BLaER1 (cell line): ENCODE measurements at regions not wholly inside any gene's neighbourhood (a gene's known extent, or its start where the extent isn't known, plus 50 kb on each side); places are given as distances from the start of the nearest gene placed in this dataset.

Source experiments
- H3K27ac ChIP-seq: shearing (Covaris generic); formaldehyde crosslinking; 2 replicates; pipeline ENCODE4 v1.8.1; 2022
- H3K27me3 ChIP-seq: shearing (Covaris generic); formaldehyde crosslinking; 2 replicates; pipeline ENCODE4 v1.8.1; 2022
- H3K36me3 ChIP-seq: shearing (Covaris generic); formaldehyde crosslinking; 2 replicates; pipeline ENCODE4 v1.8.1; 2022
- H3K4me1 ChIP-seq: shearing (Covaris generic); formaldehyde crosslinking; 2 replicates; pipeline ENCODE4 v1.8.1; 2022
- H3K4me2 ChIP-seq: shearing (Covaris generic); formaldehyde crosslinking; 2 replicates; pipeline ENCODE4 v1.8.1; 2022
- H3K4me3 ChIP-seq: shearing (Covaris generic); formaldehyde crosslinking; 2 replicates; pipeline ENCODE4 v1.8.1; 2022
- H3K9ac ChIP-seq: shearing (Covaris generic); formaldehyde crosslinking; 2 replicates; pipeline ENCODE4 v1.8.1; 2022
- H3K9me3 ChIP-seq: shearing (Covaris generic); formaldehyde crosslinking; 2 replicates; pipeline ENCODE4 v1.8.1; 2022
- H4K20me1 ChIP-seq: shearing (Covaris generic); formaldehyde crosslinking; 2 replicates; pipeline ENCODE4 v1.8.1; 2022
- Cebpa-rat ChIP-seq: shearing (Covaris generic); IDR thresholded peaks from 2 replicates; pipeline ENCODE4 v1.8.1; 2022

DNA sequence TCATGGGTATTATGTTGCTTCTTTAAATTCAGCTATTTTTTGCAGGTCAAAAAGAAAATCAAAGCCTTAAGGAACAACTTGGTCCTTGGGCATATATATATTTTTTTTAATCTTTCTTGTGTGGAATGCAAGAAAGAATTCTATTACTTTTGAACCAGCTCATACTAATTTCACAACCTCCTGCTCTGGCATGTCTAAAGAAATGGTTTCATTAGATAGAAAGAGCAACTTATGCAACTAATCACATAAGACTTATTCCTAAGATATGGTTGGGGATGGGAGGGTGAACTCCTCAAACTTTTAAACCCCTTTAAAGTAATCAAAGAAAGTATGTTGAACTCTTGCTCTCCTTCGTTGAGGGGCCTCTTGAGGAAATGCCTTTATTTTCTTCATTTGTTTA, 114.9 kb downstream of the GMNC start:
- no peak overlapping the region for H3K27ac ChIP-seq
- no peaks in the 10 kb centered on the region for H4K20me1 ChIP-seq
- H3K9ac ChIP-seq, result no peak overlapping the region
- H3K4me3 ChIP-seq, result no peak overlapping the region
- H3K4me1 ChIP-seq, result no peaks in the 10 kb centered on the region
- no peak for TF ChIP-seq Cebpa-rat
- H3K36me3 ChIP-seq, result no peaks in the 10 kb centered on the region
- H3K4me2 ChIP-seq, result no peak overlapping the region
- H3K9me3 ChIP-seq, result no peaks in the 10 kb centered on the region
- H3K27me3 ChIP-seq, result no peaks in the 10 kb centered on the region

DNA sequence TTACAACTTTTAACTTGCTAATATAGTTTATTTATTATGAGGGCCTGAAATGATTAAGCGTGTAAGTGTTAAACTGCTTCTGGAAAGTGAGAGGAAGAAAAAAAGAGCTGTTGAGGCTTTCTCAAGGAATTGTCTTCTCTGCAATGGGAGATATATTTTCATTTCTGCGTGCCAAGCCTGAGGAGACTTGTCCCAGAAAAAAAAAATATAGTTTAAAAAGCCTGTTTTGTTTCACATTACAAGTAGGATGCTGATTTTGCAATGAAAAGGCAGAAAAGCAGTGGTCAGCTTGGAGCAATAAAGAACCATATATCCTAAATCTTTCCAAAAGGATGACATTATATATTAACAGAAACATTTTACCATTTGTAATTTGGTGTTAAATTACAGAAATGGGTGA, 115.5 kb downstream of the GMNC start:
- H3K9me3 ChIP-seq, result no peaks in the 10 kb centered on the region
- no peaks in the 10 kb centered on the region for H3K27me3 ChIP-seq
- H3K9ac ChIP-seq, result no peak overlapping the region
- no peak overlapping the region for H3K4me2 ChIP-seq
- no peak overlapping the region for H3K4me3 ChIP-seq
- no peak overlapping the region for H3K27ac ChIP-seq
- no peaks in the 10 kb centered on the region for H4K20me1 ChIP-seq
- no peak for TF ChIP-seq Cebpa-rat
- no peaks in the 10 kb centered on the region for H3K36me3 ChIP-seq
- H3K4me1 ChIP-seq, result no peaks in the 10 kb centered on the region

DNA sequence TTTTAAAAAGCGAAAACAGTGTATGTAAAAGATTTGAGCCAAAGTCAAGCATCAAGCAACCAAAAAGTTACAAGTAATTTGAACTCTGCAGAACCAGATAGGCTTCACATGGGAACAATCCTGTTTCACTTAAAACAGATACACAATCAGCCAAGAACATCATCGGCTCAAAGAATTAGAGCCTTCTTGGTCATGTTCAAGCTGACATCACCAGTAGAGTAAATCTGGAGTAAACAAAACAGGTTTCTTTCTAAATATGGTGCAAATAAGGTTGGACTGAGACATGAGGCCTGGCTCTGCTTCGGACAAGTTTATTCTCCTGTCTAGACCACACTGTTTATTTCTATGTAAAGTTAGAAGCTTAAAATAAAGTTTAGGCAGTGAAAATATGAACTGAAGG, 116.0 kb downstream of the GMNC start:
- Histone ChIP-seq H3K27ac (no peak overlapping the region), H3K36me3 (no peaks in the 10 kb centered on the region), H3K4me1 (no peaks in the 10 kb centered on the region), H3K9ac (no peak overlapping the region), H3K9me3 (no peaks in the 10 kb centered on the region), H3K4me2 (no peak overlapping the region), H3K27me3 (no peaks in the 10 kb centered on the region), H4K20me1 (no peaks in the 10 kb centered on the region), H3K4me3 (no peak overlapping the region)
- no peak for TF ChIP-seq Cebpa-rat

DNA sequence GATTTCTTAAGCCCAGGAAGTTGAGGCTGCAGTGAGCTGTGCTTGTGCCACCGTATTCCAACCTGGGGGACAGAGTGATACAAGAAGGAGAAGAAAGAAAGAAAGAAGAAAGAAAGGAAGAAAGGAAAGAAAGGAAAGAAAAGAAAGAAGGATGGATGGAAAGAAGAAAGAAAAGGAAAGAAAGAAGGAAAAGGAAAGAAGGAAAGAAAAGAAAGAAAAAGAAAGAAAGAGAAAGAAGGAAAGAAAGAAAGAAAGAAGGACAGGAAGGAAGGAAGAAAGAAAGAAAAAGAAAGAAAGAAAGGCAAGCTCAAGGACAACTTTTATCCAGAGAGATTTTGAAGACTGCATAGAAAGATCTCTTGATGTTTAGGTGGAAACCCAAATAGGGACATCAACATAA, 120.7 kb downstream of the GMNC start:
- Histone ChIP-seq H3K27me3 (no peaks in the 10 kb centered on the region), H4K20me1 (no peaks in the 10 kb centered on the region), H3K27ac (no peak overlapping the region), H3K4me1 (peaks cover 7% of the 10 kb centered on the region), H3K9ac (no peak overlapping the region), H3K36me3 (no peaks in the 10 kb centered on the region), H3K4me3 (no peak overlapping the region), H3K4me2 (no peak overlapping the region), H3K9me3 (no peaks in the 10 kb centered on the region)
- TF ChIP-seq Cebpa-rat, result no peak

DNA sequence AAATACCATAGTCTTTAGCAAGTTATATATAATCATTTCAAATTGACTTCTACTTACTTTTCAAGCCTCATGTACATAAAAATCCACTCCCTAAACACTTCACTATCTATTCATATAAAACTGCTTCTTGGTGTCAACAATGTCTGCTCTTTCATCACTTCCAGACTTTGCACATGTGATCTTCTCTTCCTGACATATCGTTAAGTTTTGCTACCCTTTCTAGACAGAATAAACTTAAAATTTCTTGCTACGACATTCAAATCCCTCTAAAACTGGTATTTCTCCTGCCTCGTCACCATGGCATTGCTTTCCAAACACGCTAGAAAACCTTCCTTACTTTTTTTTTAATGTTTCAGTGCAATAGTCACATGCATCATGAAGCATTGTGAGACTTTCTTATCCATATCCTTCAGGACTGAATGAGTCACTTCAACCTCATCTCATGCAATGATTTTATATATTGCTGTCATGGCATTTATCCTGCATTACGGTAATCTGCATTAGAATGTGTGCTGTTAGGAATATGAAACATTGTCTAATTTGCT, 122.8 kb downstream of the GMNC start:
- no peaks in the 10 kb centered on the region for H3K36me3 ChIP-seq
- no peaks in the 10 kb centered on the region for H3K9me3 ChIP-seq
- TF ChIP-seq Cebpa-rat, result no peak
- H3K27ac ChIP-seq, result no peak overlapping the region
- no peak overlapping the region for H3K9ac ChIP-seq
- H4K20me1 ChIP-seq, result no peaks in the 10 kb centered on the region
- no peak overlapping the region for H3K4me3 ChIP-seq
- H3K4me2 ChIP-seq, result peak overlapping the region; percentile 38; the same call in 1 of the 2 replicates
- peaks cover 7% of the 10 kb centered on the region for H3K4me1 ChIP-seq
- no peaks in the 10 kb centered on the region for H3K27me3 ChIP-seq

DNA sequence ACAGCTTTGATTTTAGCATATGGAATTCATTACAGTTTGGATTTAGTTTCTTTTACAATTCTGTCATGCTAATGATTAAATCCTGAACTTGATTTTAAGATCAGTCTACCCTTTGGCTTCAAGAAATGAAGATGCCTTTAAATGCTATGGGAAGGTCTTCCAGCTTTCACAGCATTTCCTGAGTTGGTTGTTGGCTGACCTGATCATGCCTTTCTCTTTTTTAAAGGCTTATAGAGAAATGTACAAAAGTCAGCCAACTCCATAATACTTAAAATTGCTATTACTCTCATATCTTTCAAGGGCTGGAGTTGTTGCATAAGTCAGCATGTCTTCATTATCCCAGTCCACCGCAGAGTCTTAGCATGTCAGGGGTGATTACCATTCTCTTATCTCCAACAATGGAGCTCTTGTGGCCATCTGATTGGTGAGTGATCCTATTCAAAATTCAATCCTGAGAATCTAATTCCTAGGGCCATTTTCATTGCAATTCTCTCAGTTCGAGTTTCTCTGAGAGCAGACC, 123.8 kb downstream of the GMNC start:
- Histone ChIP-seq H3K4me1 (peaks cover 7% of the 10 kb centered on the region), H3K4me3 (no peak overlapping the region), H3K9me3 (no peaks in the 10 kb centered on the region), H3K27me3 (no peaks in the 10 kb centered on the region), H3K27ac (no peak overlapping the region), H4K20me1 (no peaks in the 10 kb centered on the region), H3K9ac (no peak overlapping the region), H3K4me2 (no peak overlapping the region), H3K36me3 (no peaks in the 10 kb centered on the region)
- no peak for TF ChIP-seq Cebpa-rat

DNA sequence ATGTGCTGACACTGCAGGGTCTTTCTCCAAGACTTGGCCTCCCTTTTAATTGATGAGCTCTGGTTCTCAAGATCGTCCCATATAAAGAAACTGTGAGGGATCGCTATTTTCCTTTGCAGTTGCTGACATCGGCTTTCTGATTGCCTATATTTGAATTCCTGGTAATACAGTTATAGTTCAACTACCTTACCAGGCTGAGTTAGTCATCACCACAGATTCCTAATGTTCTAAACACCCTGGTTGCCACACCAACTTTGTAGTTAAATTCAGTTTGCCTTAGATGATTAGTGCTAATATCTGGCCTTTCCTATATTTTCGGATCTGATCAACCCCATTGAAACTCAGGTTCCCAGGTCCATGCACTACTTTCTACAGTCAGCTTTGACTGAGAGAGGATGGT, 125.0 kb downstream of the GMNC start:
- Histone ChIP-seq H3K4me1 (peaks cover 7% of the 10 kb centered on the region), H3K9ac (no peak overlapping the region), H4K20me1 (no peaks in the 10 kb centered on the region), H3K4me3 (no peak overlapping the region), H3K9me3 (no peaks in the 10 kb centered on the region), H3K27me3 (no peaks in the 10 kb centered on the region), H3K27ac (no peak overlapping the region), H3K4me2 (no peak overlapping the region), H3K36me3 (no peaks in the 10 kb centered on the region)
- TF ChIP-seq Cebpa-rat, result no peak

DNA sequence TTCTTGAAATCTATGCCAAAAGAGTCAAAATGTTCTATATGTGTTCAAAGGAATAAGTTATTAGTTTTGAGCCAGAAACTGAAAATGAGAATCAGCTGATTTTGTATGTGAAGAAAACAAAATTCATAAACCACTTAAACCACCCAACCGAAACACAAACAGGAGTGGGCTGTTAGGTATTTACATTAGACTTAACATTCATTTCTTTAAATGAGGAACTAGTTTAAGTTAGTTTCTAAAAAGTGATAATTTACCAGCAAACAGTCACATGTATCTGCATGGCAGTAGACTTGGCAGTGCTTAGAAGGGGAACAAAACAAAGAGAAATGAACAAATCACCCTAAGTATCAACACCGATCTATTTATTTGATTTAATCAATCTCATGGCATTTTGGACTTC, 128.0 kb downstream of the GMNC start:
- Histone ChIP-seq H3K4me3 (no peak overlapping the region), H3K9me3 (no peaks in the 10 kb centered on the region), H3K36me3 (no peaks in the 10 kb centered on the region), H3K27me3 (no peaks in the 10 kb centered on the region), H3K4me2 (no peak overlapping the region), H3K4me1 (peaks cover 6% of the 10 kb centered on the region), H3K9ac (no peak overlapping the region), H3K27ac (no peak overlapping the region), H4K20me1 (no peaks in the 10 kb centered on the region)
- no peak for TF ChIP-seq Cebpa-rat

DNA sequence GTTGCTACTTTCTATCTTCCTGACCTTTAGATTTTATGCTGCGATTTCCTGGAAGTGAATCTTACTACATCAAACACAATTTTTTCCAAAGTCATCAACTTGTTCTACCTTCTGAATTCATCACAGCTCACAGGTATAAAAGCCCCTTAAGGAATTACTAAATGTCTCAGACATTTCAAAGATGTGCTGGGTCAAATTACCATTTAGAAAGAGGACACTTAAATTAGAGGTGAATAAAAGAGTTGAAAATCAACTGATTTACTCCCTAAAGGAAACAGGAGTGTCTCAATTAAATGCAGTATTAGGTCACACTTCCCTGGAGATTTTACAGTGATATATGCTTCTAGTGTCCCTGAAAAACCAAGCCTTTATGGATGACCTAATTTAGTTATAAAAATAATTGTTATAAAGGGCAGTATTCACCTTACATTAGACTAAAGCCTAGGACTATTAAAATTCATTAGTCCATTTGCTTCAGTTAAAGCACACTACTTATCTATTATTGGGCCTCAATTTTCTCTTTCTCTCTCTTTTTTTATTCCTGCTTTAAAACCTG, 128.8 kb downstream of the GMNC start:
- Histone ChIP-seq H3K27ac (no peak overlapping the region), H3K9me3 (no peaks in the 10 kb centered on the region), H3K4me1 (no peaks in the 10 kb centered on the region), H3K9ac (no peak overlapping the region), H3K4me3 (no peak overlapping the region), H3K27me3 (no peaks in the 10 kb centered on the region), H3K36me3 (no peaks in the 10 kb centered on the region), H4K20me1 (no peaks in the 10 kb centered on the region), H3K4me2 (no peak overlapping the region)
- no peak for TF ChIP-seq Cebpa-rat

DNA sequence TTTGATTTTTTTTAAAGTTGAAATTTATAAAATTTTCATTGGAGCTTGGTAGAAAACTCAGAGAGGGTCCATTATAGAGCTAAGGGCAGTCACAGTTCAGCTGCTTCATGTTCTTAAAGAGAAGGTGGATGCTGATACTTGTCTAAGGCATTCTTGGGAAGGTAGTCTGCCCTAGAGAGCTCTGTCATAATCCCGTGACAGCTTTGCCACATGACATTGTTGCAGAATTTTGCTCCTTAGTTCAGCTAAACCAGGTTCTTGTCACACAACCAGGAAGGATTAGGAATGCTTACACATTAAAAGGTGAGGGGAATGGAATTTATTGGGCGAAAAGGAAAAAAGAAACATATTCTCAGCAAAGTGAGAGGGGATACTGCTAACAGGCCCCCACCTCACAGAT, 130.9 kb downstream of the GMNC start:
- Histone ChIP-seq H3K4me1 (no peaks in the 10 kb centered on the region), H3K4me3 (no peak overlapping the region), H3K9me3 (no peaks in the 10 kb centered on the region), H4K20me1 (no peaks in the 10 kb centered on the region), H3K27ac (no peak overlapping the region), H3K9ac (no peak overlapping the region), H3K27me3 (no peaks in the 10 kb centered on the region), H3K4me2 (no peak overlapping the region), H3K36me3 (no peaks in the 10 kb centered on the region)
- TF ChIP-seq Cebpa-rat, result no peak
